ENCODE measurements at regions not wholly inside any gene's neighbourhood (a gene's known extent, or its start where the extent isn't known, plus 50 kb on each side); places are given as distances from the start of the nearest gene placed in this dataset.

DNA sequence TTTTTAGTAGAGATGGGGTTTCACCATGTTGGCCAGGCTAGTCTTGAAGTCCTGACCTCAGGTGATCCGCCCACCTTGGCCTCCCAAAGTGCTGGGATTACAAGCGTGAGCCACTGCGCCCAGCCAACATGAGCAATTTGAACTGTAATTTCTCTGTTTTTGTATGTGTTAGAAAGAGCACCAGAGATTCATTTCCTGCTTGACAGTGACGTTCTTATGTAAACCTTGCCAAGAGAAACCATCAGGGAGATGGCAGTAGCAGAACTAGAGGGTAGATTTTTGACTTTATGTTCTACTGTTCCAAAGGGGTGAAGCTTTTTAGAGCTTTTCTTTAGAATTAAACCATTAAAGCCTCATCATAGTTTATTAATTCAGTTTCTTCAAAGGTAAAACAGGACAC is 148.1 kb upstream of the UMPS start (continued):
- TF ChIP-seq, protein P1, sequence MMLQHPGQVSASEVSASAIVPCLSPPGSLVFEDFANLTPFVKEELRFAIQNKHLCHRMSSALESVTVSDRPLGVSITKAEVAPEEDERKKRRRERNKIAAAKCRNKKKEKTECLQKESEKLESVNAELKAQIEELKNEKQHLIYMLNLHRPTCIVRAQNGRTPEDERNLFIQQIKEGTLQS (IDR thresholded peaks at IDR 0.05; ENCODE audit: insufficient read depth, low read depth, low read length) = no peak
- no peak for TF ChIP-seq ASH2L (IDR thresholded peaks at IDR 0.05; ENCODE audit: low read length)
- TF ChIP-seq, protein P2, sequence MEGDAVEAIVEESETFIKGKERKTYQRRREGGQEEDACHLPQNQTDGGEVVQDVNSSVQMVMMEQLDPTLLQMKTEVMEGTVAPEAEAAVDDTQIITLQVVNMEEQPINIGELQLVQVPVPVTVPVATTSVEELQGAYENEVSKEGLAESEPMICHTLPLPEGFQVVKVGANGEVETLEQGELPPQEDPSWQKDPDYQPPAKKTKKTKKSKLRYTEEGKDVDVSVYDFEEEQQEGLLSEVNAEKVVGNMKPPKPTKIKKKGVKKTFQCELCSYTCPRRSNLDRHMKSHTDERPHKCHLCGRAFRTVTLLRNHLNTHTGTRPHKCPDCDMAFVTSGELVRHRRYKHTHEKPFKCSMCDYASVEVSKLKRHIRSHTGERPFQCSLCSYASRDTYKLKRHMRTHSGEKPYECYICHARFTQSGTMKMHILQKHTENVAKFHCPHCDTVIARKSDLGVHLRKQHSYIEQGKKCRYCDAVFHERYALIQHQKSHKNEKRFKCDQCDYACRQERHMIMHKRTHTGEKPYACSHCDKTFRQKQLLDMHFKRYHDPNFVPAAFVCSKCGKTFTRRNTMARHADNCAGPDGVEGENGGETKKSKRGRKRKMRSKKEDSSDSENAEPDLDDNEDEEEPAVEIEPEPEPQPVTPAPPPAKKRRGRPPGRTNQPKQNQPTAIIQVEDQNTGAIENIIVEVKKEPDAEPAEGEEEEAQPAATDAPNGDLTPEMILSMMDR (IDR thresholded peaks at IDR 0.05; ENCODE audit: control extremely low read depth in 1 of 3, insufficient read depth in 1 of 3, low read depth in 1 of 3, low read length in 3 of 3) = no peak
